Fibroblast of skin of left quadriceps (primary cell): ENCODE measurements at regions not wholly inside any gene's neighbourhood (a gene's known extent, or its start where the extent isn't known, plus 50 kb on each side); places are given as distances from the start of the nearest gene placed in this dataset.

Source experiments
- DNase-seq, 2 experiments: peaks; one replicate each; pipeline ENCODE4 v3.0.0-alpha.2; 2013; ENCODE audit warnings: low read depth in 2 of 2

DNA sequence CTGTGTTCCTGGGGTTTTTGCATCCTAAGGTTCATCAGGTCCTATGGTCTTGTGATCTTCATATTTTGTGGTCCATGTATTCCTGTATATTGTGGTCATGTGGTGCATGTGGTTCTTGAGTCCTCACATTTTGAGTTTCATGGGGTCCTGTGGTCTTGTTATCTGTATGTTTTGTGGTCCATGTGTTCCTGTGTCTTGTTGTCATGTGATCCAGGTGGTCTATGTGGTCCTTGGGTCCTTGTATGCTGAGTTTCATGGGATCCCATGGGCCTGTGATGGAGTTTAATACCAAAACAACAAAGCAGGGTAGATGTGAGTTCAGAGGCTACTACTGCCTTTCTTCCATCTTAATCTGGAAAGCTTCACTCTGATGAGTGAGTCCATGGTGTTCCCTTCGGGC lies 166.4 kb downstream of the TMEM18 start:
- DNase-seq: no peak

DNA sequence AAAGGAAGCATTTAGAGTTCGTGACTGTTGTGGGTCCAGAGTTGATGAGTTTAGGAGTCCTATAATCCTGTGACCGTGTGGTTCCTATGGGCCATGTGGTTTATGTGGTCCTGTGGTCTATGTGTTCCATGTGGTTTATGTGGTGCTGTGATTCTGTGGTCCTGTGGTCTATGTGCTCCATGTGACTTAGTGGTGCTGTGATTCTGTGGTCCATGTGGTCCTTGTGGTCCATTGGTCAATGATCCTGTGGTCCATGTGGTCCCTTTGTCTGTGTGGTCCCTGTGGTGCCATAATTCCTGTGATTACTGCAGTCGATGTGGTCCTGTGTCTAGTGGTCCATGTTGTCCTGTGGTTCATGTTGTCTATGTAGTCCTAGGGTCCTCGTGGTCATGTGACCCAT lies 167.3 kb downstream of the TMEM18 start:
- DNase-seq: no peak

DNA sequence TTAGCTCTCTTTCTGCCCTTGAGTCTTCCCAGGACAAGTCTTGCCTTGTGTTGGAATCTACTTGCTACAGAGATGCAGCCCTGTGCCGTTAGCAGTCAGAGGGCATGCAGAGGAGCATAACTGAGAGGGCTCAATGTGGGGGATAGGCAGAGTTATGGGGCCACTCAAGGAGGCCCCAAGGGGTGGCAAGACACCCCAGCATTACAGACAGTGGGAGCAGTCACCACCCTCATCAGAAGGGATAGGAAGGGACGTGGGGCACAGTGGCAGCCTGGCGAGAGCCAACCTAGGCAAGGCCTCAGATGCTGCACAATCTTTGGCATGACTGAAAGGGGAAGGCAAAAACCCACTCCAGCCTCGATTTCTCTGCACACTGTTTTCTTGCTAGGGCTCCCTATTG lies 169.1 kb downstream of the TMEM18 start:
- DNase-seq: no peak

DNA sequence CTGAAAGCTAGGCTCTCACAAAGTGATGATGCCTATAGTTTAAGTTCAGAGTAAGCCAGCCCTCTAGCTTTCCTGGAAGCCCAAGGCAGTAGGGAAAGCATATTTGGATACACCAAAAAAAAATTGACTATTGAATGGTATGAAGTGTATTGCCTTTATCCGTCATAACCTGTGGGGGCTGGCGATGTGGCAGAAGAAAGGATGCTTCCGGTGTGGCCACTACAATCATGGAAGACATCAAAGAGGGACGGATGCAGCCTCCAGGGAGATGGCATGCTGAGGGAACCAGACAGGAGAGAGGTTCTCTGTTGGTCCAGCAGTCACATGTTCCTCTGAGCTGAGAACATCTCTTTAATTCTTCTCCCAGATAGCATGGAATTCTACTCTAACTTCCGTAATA lies 170.3 kb downstream of the TMEM18 start:
- DNase-seq: no peak

DNA sequence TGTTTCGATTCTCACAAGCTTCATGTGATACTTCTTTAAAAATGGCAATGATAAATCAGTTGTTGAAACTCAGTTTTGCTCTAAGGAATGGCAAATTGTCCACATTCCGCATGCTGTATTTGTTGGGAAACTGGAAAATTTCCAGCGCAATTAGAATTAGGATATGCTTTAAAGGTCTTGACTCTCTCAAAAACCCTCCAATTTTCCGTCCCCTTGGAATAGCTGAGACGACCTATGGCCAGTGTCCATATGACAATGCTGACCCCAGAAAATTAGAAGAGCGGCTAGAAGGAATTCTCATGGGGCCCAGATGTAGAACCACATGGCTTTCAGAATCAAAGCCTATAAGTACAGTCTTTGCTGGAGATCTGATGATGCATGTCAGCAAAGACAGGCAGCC lies 170.8 kb downstream of the TMEM18 start:
- DNase-seq: no peak

DNA sequence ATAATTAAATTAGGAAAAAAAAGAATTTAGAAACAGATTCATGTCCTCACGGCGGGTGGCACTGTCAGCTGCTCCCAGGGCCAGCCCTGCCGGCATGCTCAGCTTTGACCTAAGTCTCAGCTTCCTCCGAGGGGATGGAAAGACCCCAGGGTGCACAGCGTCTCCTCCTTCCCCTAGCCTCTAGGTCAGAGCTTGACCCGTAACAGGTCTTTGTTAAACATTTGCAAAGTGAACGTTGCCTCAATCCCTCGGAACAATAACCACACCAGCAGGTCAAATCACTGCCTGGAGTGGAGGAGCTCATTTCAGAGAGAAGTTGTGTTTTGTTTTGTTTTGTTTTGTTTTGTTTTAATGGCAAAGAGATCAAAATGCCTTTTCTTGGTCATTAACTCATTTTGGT lies 171.3 kb downstream of the TMEM18 start:
- DNase-seq: no peak

DNA sequence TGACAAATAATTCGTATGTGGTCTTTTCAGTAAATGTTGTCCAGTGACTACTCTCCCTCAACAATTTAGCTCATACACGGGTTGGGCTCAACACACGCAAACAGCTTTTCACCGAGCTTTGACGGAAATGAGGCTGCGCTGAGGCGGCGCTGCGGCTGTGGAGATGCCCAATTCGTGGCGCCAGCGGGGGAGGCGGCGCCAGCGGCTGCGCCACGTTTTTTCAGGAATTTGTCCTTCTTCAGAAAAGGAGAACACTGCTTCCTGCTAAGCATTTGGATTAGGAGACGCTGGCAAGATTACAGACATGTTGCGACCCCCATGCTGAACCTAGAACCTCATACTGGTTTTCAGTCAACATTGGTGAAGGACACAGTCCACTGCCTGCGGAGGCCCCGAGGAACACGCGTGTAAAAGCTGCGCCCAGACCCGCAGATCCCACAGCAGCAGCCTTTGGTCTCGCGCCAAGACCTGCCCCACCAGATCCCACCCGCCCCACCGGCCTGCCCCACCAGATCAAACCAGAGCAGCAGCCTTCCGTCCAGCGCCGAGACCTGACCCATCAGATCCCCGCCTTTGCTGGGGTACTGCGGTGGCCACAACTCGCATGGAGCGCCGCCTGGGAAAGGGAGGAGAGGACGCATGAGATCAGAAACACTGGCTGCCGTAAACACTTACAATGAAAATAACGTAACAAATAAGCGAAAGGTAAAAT lies 173.8 kb downstream of the TMEM18 start:
- no peak for DNase-seq

DNA sequence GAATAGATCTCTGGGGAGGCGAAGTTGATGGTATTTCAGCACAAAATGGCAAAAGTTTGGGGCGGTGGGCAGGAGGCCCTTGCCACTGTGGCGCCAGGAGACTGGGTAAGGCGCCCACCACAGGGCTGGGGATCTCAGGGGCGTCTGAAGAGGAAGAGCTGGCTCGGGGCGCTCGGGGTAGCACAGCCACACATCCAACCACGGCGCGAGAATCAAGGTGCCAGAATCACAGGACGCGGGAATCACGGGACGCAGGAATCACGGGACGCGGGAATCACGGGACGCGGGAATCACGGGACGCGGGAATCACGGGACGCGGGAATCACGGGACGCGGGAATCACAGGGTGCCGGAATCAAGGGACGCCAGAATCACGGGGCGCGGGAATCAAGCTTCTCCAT lies 174.4 kb downstream of the TMEM18 start:
- DNase-seq: no peak

DNA sequence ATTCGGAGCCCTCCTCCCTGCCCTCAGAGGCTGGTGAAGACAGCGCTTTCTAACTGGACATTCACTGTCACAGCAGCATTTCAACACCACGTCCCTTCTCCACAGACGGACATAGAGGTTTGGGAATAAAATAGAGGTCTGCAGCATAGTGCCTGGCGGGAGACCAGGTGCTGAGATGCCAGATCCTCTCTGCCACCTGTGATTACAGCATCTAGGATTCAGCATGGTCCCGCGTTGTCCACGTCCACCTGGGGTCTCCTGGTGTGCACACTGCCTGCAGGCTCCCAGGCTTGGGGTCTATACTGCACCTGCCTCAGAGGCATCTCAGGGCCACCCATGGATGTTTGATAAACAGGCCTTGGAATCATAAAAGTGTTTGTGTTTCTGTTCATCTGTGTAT lies 175.5 kb downstream of the TMEM18 start:
- no peak for DNase-seq

DNA sequence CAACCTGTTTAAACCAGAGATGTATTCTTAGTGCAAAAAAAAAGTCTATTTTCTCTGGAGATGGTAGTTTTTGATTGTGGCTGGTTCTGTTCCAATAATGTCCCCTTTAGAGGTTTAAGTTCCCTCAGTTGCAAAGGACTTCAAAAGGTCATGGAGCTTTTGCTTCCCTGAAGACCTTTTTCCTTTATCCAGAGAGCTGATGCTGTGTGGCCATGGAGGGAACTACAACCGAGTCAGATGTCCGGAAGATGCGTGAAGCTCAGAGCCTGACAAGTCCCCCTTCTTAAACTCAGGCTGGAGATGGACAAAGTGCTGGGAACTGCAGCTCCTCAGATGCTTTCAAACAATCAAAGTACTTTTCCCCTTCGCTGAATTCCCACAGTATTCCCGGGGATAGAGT lies 176.1 kb downstream of the TMEM18 start:
- DNase-seq: no peak

DNA sequence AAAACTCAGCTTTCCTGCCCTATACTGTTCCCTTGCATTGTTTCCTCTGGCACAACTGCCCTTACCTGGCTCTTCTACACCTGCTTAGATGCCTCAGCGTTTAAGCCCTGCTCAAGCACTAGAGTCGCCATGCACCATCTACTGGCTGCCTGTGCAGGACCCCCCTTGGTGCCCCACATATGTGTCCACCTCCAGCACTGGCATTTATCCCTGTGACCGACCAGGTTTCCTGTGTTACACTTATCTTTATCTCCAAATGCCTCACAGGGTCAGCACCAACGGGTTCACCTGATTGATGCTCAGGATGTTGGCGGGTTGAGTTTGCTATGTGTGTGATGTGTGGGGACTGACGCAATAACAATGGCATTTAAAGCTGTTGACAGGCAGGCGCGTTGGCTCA lies 177.5 kb downstream of the TMEM18 start:
- no peak for DNase-seq

DNA sequence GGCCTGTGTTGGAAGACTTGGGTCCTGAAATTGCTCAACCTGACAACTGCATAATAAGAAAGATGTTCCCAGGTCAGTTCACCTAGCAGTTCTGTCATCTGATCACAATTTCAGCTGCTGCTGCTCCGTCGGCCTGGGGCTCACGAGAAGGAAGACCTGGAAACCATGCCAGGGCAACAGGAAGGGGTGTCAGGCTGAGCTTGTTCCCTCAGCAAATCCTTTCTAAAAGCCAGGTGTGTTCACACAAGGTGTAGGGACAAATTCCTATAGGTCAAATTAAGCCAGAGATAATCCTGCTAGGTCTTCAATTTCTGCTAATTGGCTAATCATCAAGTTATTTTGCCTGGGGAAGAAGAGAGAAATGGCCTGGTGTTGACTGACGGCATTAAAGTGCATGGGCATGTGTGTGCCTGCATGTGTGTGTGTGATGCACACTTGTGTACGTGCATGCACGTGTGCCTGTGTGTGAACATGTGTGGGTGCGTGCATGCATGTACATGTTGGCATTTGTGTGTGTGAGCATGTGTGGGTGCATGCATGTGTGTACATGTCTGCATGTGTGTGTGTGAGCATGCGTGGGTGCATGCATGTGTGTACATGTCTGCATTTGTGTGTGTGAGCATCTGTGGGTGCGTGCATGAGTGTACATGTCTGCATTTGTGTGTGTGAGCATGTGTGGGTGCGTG lies 178.6 kb downstream of the TMEM18 start:
- no peak for DNase-seq

DNA sequence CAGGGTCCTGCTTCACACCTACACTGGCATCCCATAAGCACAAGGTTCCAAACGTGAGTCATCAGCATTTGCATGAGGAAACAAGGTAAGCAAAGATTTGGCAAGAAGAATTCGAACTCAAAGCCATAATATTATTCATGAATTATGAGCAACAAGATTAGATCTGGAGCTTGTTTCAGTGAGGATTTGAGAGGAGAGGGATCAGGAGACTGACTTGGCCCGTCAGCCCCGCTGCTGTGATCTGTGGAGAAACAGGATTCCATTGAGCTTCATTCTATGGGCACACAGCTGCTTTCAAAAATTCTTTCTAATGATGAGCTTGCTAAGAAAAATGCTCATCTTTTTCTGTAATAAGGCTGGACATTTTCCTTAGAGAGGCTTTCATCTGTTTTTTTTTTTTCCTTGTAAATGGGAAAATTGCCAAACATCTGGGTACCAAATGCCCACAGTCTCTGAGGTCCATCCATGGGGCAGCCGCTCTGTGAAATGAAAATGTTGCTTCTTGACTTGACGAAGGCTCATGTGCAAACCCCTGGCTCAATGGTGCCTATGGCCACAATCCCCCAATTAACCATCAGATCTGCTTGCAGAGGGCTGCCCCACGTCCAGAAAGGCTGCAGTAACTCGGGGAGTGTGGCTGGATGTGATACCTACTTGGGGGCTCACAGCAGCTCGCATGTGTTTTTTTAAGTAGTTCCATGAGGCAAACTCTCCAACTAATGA lies 179.3 kb downstream of the TMEM18 start:
- no peak for DNase-seq

DNA sequence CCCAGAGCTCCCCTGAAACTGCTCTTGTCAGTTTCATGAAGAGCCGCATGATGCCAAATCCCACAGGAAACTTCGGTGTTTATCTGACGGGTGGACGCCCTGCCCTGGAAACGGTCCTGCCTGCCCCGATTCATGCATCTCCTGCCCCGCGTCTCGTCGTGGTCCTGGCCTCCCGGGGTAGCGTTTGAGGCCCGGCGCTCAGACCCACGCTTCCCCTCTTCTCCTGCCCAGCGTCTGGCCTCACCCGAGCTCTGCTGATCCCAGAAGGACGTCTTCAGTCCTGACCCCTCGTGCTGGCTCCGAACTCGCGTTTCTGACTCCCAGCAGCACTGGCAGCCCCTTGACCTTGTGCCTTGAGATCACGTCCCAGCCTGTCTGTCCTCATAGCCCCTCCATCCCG lies 180.5 kb downstream of the TMEM18 start:
- DNase-seq: no peak

DNA sequence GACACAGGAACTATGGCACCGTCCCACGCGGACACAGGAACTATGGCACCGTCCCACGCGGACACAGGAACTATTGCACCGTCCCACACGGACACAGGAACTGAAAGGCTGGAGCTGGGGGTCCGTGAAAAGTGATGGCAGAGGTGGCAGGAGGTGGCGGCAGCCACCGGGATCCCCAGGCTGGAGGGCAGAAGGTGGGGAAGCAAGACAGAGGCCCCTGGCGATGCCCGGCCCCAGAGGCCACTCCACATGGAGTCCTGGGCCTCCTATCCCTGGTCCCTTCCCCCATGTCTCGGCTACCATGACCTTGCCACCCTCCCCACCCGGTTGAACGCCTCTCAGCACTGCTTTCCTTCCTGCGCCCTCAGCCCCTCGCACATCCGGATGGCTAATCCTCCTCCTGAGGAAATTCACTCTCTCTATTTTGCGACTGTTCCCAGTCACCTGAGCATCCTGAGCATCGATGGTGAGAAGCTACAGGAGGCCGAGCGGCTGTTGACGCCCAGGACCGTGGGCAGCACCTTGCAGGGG lies 181.4 kb downstream of the TMEM18 start:
- DNase-seq: no peak

DNA sequence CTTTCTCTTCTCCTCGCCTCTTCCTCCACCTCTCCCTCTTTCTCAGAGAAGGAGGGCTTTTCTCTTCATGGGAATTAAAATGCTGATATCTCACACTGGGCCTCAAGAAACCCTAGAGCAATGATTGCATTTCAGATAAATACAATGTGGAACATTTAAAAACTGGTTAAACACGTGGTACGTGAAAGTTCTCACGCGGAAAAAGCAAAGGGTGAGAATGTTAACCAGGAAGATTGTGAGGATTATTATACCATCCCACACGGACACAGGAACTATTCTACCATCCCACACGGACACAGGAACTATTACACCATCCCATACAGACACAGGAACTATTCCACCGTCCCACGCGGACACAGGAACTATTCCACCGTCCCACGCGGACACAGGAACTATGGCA lies 182.4 kb downstream of the TMEM18 start:
- DNase-seq: no peak

DNA sequence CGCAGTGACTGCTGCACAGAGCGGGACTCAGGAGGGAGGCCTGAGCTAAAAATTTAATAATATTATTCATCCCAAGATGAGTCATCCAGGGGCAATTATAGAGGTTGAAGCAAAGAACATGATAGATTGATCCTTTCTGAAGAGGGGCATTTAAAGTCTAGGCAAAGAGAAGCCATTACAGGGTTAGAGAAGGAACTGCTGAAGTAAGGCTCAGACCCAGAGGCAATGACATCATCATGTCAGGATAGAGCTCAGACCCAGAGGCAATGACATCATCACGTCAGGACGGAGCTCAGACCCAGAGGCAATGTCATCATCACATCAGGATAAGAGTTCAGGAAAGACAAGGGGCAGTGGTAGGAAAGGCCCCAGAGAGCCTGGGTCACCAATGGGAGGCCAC lies 184.0 kb downstream of the TMEM18 start:
- DNase-seq: no peak

DNA sequence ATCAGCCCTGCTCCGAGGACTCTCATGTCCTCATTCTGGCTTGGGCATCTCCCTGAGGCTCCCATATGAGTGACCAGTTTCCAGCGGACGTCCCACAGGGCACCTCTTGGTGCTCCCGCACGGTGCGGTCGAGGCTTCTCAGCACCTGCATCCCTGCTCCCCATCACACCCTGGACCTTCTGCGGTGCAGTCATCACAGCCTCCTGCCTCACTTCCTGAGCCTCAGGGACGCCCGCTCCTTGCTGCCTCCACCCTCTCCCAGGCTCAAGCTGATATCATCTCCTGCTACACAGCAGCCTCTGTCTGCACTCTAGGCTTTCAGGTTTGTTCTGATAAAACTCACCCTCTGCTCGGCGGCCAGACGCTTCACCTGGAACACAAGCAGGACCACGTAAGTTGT lies 185.0 kb downstream of the TMEM18 start:
- DNase-seq: no peak

DNA sequence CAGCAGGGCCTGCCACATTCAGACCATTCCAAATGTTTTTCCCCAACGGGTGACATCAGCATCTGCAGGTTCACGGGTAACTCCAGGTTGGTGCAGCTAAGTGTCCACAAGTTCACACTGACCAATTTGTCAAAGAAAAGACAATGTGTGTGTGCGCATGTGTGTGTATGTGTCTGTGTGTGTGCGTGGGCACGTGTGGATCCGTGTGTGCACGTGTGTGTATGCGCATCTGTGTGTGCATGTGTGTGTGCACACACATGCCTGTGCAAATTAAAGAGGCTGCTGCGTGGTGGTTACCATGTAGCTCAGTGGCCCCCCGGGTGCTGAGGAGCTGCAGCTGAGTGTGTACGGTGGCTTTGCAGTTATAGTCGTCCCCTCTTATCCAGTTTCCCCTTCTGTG lies 187.4 kb downstream of the TMEM18 start:
- no peak for DNase-seq

DNA sequence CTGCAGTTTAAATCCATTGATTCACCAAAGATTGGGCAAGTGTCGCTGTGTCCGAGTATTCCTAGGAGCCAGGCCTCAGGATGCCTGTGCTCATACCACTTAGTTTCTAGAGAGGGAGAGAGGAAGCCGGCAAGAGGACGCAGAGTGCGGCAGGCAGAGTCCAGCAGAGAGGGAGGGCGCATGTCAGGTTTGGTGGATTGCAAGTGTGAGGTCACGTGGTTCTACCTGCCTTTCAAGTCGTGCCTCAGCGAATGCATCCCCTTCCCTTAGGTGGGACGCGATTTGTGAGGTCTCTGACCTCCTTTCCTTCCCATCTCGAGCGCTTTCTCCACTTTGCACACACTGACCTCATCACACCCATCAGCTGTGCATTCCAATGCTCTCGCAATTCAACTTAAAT lies 188.1 kb downstream of the TMEM18 start:
- DNase-seq: no peak

DNA sequence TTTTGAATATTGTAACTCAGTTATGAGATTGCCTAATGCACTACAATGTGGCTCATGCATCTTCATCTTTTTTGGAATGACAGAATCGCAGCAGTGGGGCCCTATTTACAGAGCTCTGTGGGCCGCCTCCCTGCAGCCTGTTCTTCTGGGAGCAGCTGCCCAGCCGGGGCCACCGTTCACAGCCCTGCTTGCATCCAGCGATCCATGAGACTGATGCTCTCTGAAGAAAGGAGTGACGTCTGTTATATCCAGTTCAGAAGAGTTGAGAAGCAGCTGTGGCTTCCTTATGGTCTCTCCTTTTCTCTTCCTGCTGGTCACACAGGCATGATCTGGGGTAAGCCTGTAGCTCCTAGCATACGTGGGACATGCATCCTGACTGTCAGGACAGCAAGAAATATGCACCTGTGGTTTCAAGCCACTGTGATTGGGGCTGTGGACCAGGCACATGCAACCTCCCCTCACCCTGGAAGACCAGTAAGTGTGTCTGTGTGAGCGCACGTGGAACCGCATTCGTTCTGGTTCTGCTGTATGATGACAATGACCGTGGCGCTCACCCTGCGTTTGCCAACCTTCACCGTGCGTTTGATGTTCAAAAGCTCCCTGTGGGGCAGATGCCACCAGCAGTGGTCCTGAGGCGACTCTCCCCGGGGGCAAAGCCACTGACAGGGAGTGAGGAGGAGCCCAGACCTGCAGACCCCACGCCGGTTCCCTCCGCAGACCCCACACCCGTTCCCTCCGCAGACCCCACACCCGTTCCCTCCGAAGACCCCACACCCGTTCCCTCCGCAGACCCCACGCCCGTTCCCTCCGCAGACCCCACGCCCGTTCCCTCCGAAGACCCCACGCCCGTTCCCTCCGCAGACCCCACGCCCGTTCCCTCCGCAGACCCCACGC lies 189.8 kb downstream of the TMEM18 start:
- DNase-seq: no peak

DNA sequence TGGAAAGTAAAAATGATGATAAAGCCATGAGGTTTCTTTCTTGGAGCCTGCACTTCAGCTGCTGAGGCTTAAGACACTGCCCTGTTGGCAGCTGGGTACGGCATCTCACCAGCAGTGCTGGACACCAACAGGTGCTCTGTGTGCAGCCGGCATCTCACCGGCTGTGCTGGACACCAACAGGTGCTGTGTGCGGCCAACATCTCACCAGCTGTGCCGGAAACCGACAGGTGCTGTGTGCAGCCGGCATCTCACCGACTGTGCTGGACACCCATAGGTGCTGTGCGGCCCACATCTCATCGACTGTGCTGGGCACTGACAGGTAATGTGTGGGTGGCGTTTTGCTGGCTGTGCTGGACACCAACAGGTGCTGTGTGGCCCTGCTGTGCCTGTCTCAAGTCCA lies 190.8 kb downstream of the TMEM18 start:
- no peak for DNase-seq
